Mesendoderm (in vitro differentiated cells): ENCODE measurements at regions not wholly inside any gene's neighbourhood (a gene's known extent, or its start where the extent isn't known, plus 50 kb on each side); places are given as distances from the start of the nearest gene placed in this dataset.

Experiments
- DNase-seq: peaks from one replicate; pipeline ENCODE4 v3.0.0; 2013
- H2AK5ac ChIP-seq: 2 replicates; pipeline ENCODE4 v1.6.1; 2013; ENCODE audit warnings: low read length, inconsistent platforms
- H2BK120ac ChIP-seq: 2 replicates; pipeline ENCODE4 v1.6.1; 2013; ENCODE audit warnings: low read depth, mild to moderate bottlenecking, low read length, moderate library complexity, mixed read lengths
- H2BK15ac ChIP-seq: replicated peaks from 2 replicates; pipeline ENCODE4 v1.6.1; 2013; ENCODE audit warnings: low read depth, mild to moderate bottlenecking, moderate library complexity
- H2BK5ac ChIP-seq: 2 replicates; pipeline ENCODE4 v1.6.1; 2013; ENCODE audit warnings: low read length, inconsistent platforms
- H3K18ac ChIP-seq: 2 replicates; pipeline ENCODE4 v1.6.1; 2013; ENCODE audit warnings: mild to moderate bottlenecking, low read length, mixed read lengths
- H3K23ac ChIP-seq: one replicate; pipeline ENCODE4 v1.6.1; 2013; ENCODE audit warnings: low read length
- H3K27ac ChIP-seq: 2 replicates; pipeline ENCODE4 v1.5.1; 2013; ENCODE audit warnings: low read depth, mild to moderate bottlenecking, inconsistent platforms, low read length, moderate library complexity
- H3K27me3 ChIP-seq: 2 replicates; pipeline ENCODE4 v1.6.1; 2013; ENCODE audit warnings: low read length, control low read depth, mild to moderate bottlenecking, inconsistent platforms; ENCODE audit not compliant: insufficient read depth, poor library complexity
- H3K36me3 ChIP-seq: 2 replicates; pipeline ENCODE4 v1.6.1; 2013; ENCODE audit warnings: low read length, inconsistent platforms; ENCODE audit not compliant: control insufficient read depth, insufficient read depth
- H3K4ac ChIP-seq: one replicate; pipeline ENCODE4 v1.6.1; 2013; ENCODE audit warnings: low read depth, mild to moderate bottlenecking, low read length, moderate library complexity
- H3K4me1 ChIP-seq: 2 replicates; pipeline ENCODE4 v1.6.1; 2013; ENCODE audit warnings: low read depth, low read length, inconsistent platforms; ENCODE audit not compliant: control insufficient read depth
- H3K4me2 ChIP-seq: 2 replicates; pipeline ENCODE4 v1.6.1; 2013; ENCODE audit warnings: low read length
- H3K4me3 ChIP-seq: 2 replicates; pipeline ENCODE4 v1.5.1; 2013; ENCODE audit warnings: mild to moderate bottlenecking, low read length
- H3K56ac ChIP-seq: one replicate; pipeline ENCODE4 v1.6.1; 2013; ENCODE audit warnings: low read length
- H3K79me1 ChIP-seq: 2 replicates; pipeline ENCODE4 v1.6.1; 2013; ENCODE audit warnings: low read length, inconsistent platforms
- H3K79me2 ChIP-seq: 2 replicates; pipeline ENCODE4 v1.6.1; 2013; ENCODE audit warnings: mild to moderate bottlenecking, low read length; ENCODE audit not compliant: control insufficient read depth, insufficient read depth
- H3K9ac ChIP-seq: 2 replicates; pipeline ENCODE4 v1.6.1; 2013; ENCODE audit warnings: low read length, inconsistent platforms
- H4K5ac ChIP-seq: one replicate; pipeline ENCODE4 v1.6.1; 2013; ENCODE audit warnings: low read length
- H4K8ac ChIP-seq: one replicate; pipeline ENCODE4 v1.6.1; 2013; ENCODE audit warnings: low read depth, mild to moderate bottlenecking, control low read depth, low read length, moderate library complexity
- WGBS: extraction: QIAGEN DNeasy Blood & Tissue Kit; methylation state at CpG from one replicate; pipeline ENCODE4 v1.1.7; 2013; ENCODE audit warnings: low lambda C conversion rate, missing lambda C conversion rate; ENCODE audit not compliant: insufficient coverage; ENCODE audit errors: extremely low coverage; 5-methylcytosine and 5-hydroxymethylcytosine counted together

DNA sequence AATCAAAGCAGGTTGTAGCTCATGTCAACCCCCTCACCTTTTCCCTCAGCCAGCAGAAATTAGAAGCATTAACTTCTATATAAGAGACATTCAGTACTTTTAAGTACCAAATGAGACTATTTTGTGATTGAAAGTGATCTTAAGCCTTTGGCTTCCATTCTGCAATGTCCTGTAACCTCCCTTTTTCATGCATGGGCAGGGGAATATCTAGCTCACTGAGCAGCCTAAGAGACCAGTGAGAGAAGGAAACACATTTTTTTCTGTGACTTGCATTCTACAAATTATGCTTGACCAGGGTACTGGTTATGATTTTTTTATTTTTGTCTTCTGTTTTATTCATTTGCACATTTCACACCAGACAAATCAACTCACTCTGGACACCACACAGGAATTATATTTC, 369.6 kb downstream of the KCTD12 start:
- Histone ChIP-seq H2BK120ac (no peak overlapping the region), H3K4ac (no peak overlapping the region), H2BK15ac (no peak overlapping the region), H2BK5ac (no peak overlapping the region), H4K8ac (no peak overlapping the region), H3K27me3 (no peaks in the 10 kb centered on the region), H3K4me3 (no peak overlapping the region), H4K5ac (no peak overlapping the region), H3K4me2 (no peak overlapping the region), H3K79me1 (no peaks in the 10 kb centered on the region), H3K4me1 (no peaks in the 10 kb centered on the region), H3K79me2 (no peaks in the 10 kb centered on the region), H3K9ac (no peak overlapping the region), H3K56ac (no peak overlapping the region), H3K36me3 (no peaks in the 10 kb centered on the region), H3K18ac (no peak overlapping the region), H3K27ac (no peak overlapping the region), H3K23ac (no peak overlapping the region), H2AK5ac (no peak overlapping the region)
- no peak for DNase-seq

DNA sequence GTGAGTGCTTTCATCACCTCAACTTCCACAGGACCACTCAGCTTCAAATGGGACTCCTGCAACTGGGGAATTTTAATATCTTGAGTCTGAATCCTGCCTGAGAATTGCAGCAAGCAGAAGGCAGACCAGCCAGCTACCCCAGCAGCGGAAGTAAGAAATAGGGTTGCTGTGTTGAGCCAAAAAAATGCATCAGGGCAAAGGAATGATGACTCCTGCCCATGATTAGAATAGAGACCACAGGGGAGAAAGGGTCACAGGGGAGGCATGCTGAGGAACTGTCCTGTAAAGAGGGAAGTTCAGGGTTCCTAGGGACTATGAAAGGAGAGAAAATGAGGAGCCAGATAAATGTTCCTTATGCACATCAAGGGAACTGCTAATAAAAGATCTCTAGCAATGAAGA, 370.2 kb downstream of the KCTD12 start:
- no peaks in the 10 kb centered on the region for H3K36me3 ChIP-seq
- H3K4me1 ChIP-seq, result no peaks in the 10 kb centered on the region
- H3K27ac ChIP-seq, result no peak overlapping the region
- no peak overlapping the region for H3K56ac ChIP-seq
- no peak overlapping the region for H2BK5ac ChIP-seq
- H3K79me1 ChIP-seq, result no peaks in the 10 kb centered on the region
- no peaks in the 10 kb centered on the region for H3K79me2 ChIP-seq
- H4K8ac ChIP-seq, result no peak overlapping the region
- H3K9ac ChIP-seq, result no peak overlapping the region
- H3K4me2 ChIP-seq, result no peak overlapping the region
- H4K5ac ChIP-seq, result no peak overlapping the region
- H2BK120ac ChIP-seq, result no peak overlapping the region
- peak; percentile 13 for DNase-seq
- H3K4ac ChIP-seq, result no peak overlapping the region
- H3K23ac ChIP-seq, result no peak overlapping the region
- no peak overlapping the region for H2AK5ac ChIP-seq
- no peaks in the 10 kb centered on the region for H3K27me3 ChIP-seq
- WGBS, result no CpG with 5 or more reads among the region's 1 CpG
- no peak overlapping the region for H3K4me3 ChIP-seq
- H3K18ac ChIP-seq, result no peak overlapping the region
- H2BK15ac ChIP-seq, result no peak overlapping the region

DNA sequence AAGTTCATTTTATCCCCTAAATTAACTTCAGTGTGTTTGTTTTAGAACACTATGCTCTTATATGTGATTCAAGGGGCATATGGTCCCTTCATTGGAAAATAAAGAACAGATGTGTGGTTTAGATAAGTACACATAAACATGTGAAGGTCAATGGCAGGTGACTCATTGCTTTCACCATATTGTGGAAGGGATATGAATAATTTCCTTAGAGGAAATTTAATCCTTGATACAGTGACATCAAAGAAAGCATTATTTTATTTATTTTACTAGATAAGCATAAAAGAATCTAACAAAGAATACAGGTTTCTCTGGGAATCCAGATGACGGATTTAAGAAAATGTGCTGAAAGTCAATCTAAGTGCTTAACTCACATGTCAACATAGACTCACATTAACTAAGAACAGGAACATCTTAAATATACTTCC, 373.5 kb downstream of the KCTD12 start:
- Histone ChIP-seq H3K36me3 (no peaks in the 10 kb centered on the region), H3K79me2 (no peaks in the 10 kb centered on the region), H3K4ac (no peak overlapping the region), H3K18ac (no peak overlapping the region), H3K56ac (no peak overlapping the region), H3K4me1 (no peaks in the 10 kb centered on the region), H2BK15ac (no peak overlapping the region), H3K4me3 (no peak overlapping the region), H4K5ac (no peak overlapping the region), H3K9ac (no peak overlapping the region), H3K27me3 (no peaks in the 10 kb centered on the region), H3K4me2 (no peak overlapping the region), H2AK5ac (no peak overlapping the region), H3K79me1 (no peaks in the 10 kb centered on the region), H3K23ac (no peak overlapping the region), H2BK120ac (no peak overlapping the region), H3K27ac (no peak overlapping the region), H2BK5ac (no peak overlapping the region), H4K8ac (no peak overlapping the region)
- no CpG with 5 or more reads among the region's 1 CpG for WGBS
- DNase-seq, result no peak

DNA sequence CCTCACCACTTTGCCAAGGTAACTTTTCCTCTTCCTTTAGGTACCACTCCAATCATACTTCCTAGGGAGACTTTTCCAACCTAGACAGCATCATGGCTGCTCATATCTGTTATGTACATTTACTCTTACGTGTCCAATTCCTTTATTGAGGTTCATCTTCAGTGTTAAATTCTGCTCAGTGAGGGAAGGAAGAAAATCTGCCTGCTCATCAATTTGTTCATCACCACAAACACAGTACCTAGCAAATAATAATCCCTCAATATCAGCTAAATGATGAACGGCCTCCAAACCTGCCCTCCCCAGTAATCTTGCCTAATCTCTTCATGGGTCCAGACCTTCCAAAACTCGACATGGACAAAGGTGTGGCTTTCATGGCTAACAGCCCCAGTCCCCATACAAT, 380.8 kb downstream of the KCTD12 start:
- Histone ChIP-seq H3K4me2 (no peak overlapping the region), H2AK5ac (no peak overlapping the region), H3K79me2 (no peaks in the 10 kb centered on the region), H2BK15ac (no peak overlapping the region), H4K5ac (no peak overlapping the region), H3K27me3 (no peaks in the 10 kb centered on the region), H3K56ac (no peak overlapping the region), H3K4me3 (no peak overlapping the region), H3K79me1 (no peaks in the 10 kb centered on the region), H3K4me1 (no peaks in the 10 kb centered on the region), H3K23ac (no peak overlapping the region), H3K9ac (no peak overlapping the region), H3K36me3 (no peaks in the 10 kb centered on the region), H2BK5ac (no peak overlapping the region), H4K8ac (no peak overlapping the region), H3K18ac (no peak overlapping the region), H3K4ac (no peak overlapping the region), H3K27ac (no peak overlapping the region), H2BK120ac (no peak overlapping the region)
- no peak for DNase-seq
- no CpG with 5 or more reads among the region's 3 CpGs for WGBS

DNA sequence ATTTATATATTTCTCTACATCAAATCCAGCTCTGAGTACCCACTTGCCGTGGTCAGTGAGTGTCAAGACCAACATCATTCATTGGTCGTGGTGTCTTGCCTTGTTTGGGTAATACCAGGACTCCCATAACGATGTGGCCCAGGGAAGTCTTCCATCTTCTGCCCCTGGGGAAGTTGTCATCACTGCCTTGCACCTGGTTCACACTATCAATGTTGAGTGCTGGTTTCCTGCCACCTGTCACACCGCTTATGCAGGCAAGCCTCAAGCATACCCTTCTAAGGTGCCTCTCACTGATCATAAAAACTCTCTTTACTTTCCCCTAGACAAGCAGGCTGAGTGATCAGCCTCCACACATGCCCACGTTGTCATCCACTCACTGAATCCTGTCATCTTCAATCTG, 382.4 kb downstream of the KCTD12 start:
- no peak overlapping the region for H3K4me2 ChIP-seq
- no peaks in the 10 kb centered on the region for H3K27me3 ChIP-seq
- no peak overlapping the region for H3K27ac ChIP-seq
- no peak overlapping the region for H3K56ac ChIP-seq
- H2BK15ac ChIP-seq, result no peak overlapping the region
- no peaks in the 10 kb centered on the region for H3K4me1 ChIP-seq
- no peak overlapping the region for H3K4ac ChIP-seq
- DNase-seq, result no peak
- H3K18ac ChIP-seq, result no peak overlapping the region
- no peak overlapping the region for H3K4me3 ChIP-seq
- H2BK5ac ChIP-seq, result no peak overlapping the region
- H2AK5ac ChIP-seq, result no peak overlapping the region
- H3K9ac ChIP-seq, result no peak overlapping the region
- no peak overlapping the region for H4K5ac ChIP-seq
- H2BK120ac ChIP-seq, result no peak overlapping the region
- H3K79me1 ChIP-seq, result no peaks in the 10 kb centered on the region
- no CpG with 5 or more reads among the region's 5 CpGs for WGBS
- H3K23ac ChIP-seq, result no peak overlapping the region
- H3K79me2 ChIP-seq, result no peaks in the 10 kb centered on the region
- H4K8ac ChIP-seq, result no peak overlapping the region
- H3K36me3 ChIP-seq, result no peaks in the 10 kb centered on the region

DNA sequence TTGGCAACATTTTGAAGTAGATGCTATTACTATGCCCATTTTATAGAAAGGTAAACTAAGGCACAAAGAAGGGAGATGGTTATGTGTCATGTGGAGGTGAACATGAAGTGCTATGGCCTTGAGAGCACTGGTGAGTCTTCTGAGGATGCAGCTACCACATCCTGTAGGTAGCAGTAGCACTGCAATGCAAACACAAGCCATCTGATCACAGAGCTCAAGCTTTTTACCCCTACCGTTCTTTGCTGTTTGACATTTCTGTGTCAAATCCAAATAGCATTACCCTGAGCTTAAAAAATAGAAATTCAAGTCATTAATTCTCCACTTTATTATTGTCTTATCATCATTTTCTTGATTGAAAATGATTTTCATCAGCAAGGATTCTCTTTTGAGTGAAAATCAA, 382.9 kb downstream of the KCTD12 start:
- Histone ChIP-seq H3K4me1 (no peaks in the 10 kb centered on the region), H3K27me3 (no peaks in the 10 kb centered on the region), H3K4me3 (no peak overlapping the region), H3K9ac (no peak overlapping the region), H3K18ac (no peak overlapping the region), H2BK15ac (no peak overlapping the region), H3K79me1 (no peaks in the 10 kb centered on the region), H2BK5ac (no peak overlapping the region), H3K56ac (no peak overlapping the region), H3K4ac (no peak overlapping the region), H3K4me2 (no peak overlapping the region), H3K23ac (no peak overlapping the region), H2AK5ac (no peak overlapping the region), H4K8ac (no peak overlapping the region), H3K27ac (no peak overlapping the region), H2BK120ac (no peak overlapping the region), H4K5ac (no peak overlapping the region), H3K79me2 (no peaks in the 10 kb centered on the region), H3K36me3 (no peaks in the 10 kb centered on the region)
- WGBS, result no CpG with 5 or more reads among the region's 1 CpG
- DNase-seq, result no peak
